ENCODE measurements at regions not wholly inside any gene's neighbourhood (a gene's known extent, or its start where the extent isn't known, plus 50 kb on each side); places are given as distances from the start of the nearest gene placed in this dataset.

GRCh38 chr10:83862723-83863122 lies 276.6 kb upstream of the GHITM start:
- no peak for TF ChIP-seq EZH2 (IDR thresholded peaks at IDR 0.05; ENCODE audit: borderline replicate concordance, low read length)
- TF ChIP-seq, protein P1, sequence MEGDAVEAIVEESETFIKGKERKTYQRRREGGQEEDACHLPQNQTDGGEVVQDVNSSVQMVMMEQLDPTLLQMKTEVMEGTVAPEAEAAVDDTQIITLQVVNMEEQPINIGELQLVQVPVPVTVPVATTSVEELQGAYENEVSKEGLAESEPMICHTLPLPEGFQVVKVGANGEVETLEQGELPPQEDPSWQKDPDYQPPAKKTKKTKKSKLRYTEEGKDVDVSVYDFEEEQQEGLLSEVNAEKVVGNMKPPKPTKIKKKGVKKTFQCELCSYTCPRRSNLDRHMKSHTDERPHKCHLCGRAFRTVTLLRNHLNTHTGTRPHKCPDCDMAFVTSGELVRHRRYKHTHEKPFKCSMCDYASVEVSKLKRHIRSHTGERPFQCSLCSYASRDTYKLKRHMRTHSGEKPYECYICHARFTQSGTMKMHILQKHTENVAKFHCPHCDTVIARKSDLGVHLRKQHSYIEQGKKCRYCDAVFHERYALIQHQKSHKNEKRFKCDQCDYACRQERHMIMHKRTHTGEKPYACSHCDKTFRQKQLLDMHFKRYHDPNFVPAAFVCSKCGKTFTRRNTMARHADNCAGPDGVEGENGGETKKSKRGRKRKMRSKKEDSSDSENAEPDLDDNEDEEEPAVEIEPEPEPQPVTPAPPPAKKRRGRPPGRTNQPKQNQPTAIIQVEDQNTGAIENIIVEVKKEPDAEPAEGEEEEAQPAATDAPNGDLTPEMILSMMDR (IDR thresholded peaks at IDR 0.05; ENCODE audit: low read length): no peak

Data from OCI-LY1 (cell line).